ENCODE measurements at regions not wholly inside any gene's neighbourhood (a gene's known extent, or its start where the extent isn't known, plus 50 kb on each side); places are given as distances from the start of the nearest gene placed in this dataset.

- Histone ChIP-seq H3K9ac (ENCODE audit: low read depth, low read length) (no peak overlapping the region), H4K91ac (ENCODE audit: insufficient read depth, low read depth, low read length) (no peak overlapping the region), H3K56ac (ENCODE audit: extremely low read depth, insufficient read depth, low read length) (no peak overlapping the region), H2BK120ac (ENCODE audit: low read depth, low read length) (no peak overlapping the region), H3K4me3 (ENCODE audit: insufficient read depth, low read depth, low read length) (no peak overlapping the region), H4K5ac (ENCODE audit: low read depth, low read length) (no peak overlapping the region), H3K4ac (ENCODE audit: low read depth, low read length) (no peak overlapping the region), H3K79me1 (ENCODE audit: low read depth in 1 of 2, low read length in 2 of 2) (no peaks in the 10 kb centered on the region), H2AK5ac (ENCODE audit: low read depth, low read length) (no peak overlapping the region), H3K4me1 (ENCODE audit: control insufficient read depth, insufficient read depth, low read length) (no peaks in the 10 kb centered on the region), H2BK5ac (ENCODE audit: low read depth, low read length, poor library complexity, severe bottlenecking) (no peak overlapping the region), H2BK15ac (ENCODE audit: low read depth, low read length) (no peak overlapping the region), H3K14ac (replicated peaks; ENCODE audit: low read depth, low read length) (no peak overlapping the region), H2AK9ac (replicated peaks; ENCODE audit: low read depth, low read length, poor library complexity) (no peak overlapping the region), H4K20me1 (ENCODE audit: insufficient read depth, low read length) (no peaks in the 10 kb centered on the region), H3K36me3 (ENCODE audit: control insufficient read depth, insufficient read depth, low read length) (no peaks in the 10 kb centered on the region), H3K4me2 (ENCODE audit: low read depth, low read length) (no peak overlapping the region), H3K9me1 (ENCODE audit: insufficient read depth, low read length) (no peaks in the 10 kb centered on the region), H2AFZ (replicated peaks; ENCODE audit: low read length, poor library complexity) (no peak overlapping the region), H4K8ac (ENCODE audit: low read depth in 2 of 2, low read length in 2 of 2) (no peak overlapping the region), H3K18ac (ENCODE audit: low read depth, low read length) (no peak overlapping the region), H2BK20ac (ENCODE audit: low read depth, low read length) (no peak overlapping the region), H3K27me3 (ENCODE audit: control insufficient read depth, insufficient read depth, low read length) (no peaks in the 10 kb centered on the region), H3K9me3 (ENCODE audit: control insufficient read depth, insufficient read depth, low read length) (no peaks in the 10 kb centered on the region), H3K27ac (ENCODE audit: insufficient read depth, low read length) (no peak overlapping the region), H3K23ac (ENCODE audit: low read depth, low read length) (no peak overlapping the region)
- in situ Hi-C loops (cut with MboI; ENCODE audit: low sequenced_read_pairs) (no loop called here), intact Hi-C loops (cut with micrococcal nuclease) (no loop called here), dilution Hi-C loops (cut with HindIII; ENCODE audit: low sequenced_read_pairs, unreplicated experiment) (no loop called here)
- POLR2A ChIA-PET (ENCODE audit: unreplicated experiment): no interaction called here
- TF ChIP-seq RAD21 (IDR thresholded peaks at IDR 0.05; ENCODE audit: low read length) (no peak), CEBPB (IDR thresholded peaks at IDR 0.05; ENCODE audit: low read depth, low read length) (no peak), MAZ (IDR thresholded peaks at IDR 0.05; ENCODE audit: borderline replicate concordance, low read depth, low read length) (no peak)
- no TSS peak for BruUV-seq (replicated peaks)
- no peak for ATAC-seq (ENCODE audit: low read depth)
- DNase-seq: no peak
- CTCF ChIA-PET: no interaction called here
Measured at GRCh38 chr12:30063435-30063945, 279.7 kb upstream of the TMTC1 start.
